Neural cell (in vitro differentiated cells): ENCODE measurements at regions not wholly inside any gene's neighbourhood (a gene's known extent, or its start where the extent isn't known, plus 50 kb on each side); places are given as distances from the start of the nearest gene placed in this dataset.

ENCODE experiments used
- EP300 ChIP-seq: fragments of 450-650 bp; conservative IDR thresholded peaks from 2 replicates; pipeline ENCODE4 v1.6.1; 2014; ENCODE audit warnings: antibody characterized with exemption, mild to moderate bottlenecking, moderate library complexity; ENCODE audit not compliant: poor library complexity, severe bottlenecking
- TF ChIP-seq, protein P1 (sequence below): IDR thresholded peaks from 2 replicates; pipeline ENCODE4 v1.6.1; 2012; ENCODE audit warnings: borderline replicate concordance
- TF ChIP-seq, protein P2 (sequence below): fragments of 450-650 bp; IDR thresholded peaks from 2 replicates; pipeline ENCODE4 v1.5.1; 2014; ENCODE audit warnings: antibody characterized with exemption, mild to moderate bottlenecking, moderate library complexity; ENCODE audit not compliant: poor library complexity, severe bottlenecking

DNA sequence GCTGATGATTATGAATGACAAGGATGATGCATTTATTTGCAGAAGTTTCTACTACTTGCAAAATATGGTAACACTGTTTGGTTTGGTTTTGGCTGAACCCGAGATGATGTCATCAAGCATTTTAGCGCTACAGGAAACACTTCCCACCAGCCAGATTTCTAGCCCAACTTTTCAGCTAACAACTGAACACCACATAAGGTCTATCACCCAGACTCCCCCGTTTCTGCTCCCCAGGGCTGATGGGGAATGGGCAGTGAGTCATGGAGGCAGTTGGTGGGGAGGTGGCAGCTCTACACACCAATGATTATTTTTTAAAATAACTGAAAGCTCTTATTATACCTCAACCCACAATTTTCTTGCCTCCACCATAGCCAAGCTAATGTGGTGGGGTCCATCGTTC lies 302.9 kb downstream of the CEMIP2 start:
- TF ChIP-seq, protein P1, sequence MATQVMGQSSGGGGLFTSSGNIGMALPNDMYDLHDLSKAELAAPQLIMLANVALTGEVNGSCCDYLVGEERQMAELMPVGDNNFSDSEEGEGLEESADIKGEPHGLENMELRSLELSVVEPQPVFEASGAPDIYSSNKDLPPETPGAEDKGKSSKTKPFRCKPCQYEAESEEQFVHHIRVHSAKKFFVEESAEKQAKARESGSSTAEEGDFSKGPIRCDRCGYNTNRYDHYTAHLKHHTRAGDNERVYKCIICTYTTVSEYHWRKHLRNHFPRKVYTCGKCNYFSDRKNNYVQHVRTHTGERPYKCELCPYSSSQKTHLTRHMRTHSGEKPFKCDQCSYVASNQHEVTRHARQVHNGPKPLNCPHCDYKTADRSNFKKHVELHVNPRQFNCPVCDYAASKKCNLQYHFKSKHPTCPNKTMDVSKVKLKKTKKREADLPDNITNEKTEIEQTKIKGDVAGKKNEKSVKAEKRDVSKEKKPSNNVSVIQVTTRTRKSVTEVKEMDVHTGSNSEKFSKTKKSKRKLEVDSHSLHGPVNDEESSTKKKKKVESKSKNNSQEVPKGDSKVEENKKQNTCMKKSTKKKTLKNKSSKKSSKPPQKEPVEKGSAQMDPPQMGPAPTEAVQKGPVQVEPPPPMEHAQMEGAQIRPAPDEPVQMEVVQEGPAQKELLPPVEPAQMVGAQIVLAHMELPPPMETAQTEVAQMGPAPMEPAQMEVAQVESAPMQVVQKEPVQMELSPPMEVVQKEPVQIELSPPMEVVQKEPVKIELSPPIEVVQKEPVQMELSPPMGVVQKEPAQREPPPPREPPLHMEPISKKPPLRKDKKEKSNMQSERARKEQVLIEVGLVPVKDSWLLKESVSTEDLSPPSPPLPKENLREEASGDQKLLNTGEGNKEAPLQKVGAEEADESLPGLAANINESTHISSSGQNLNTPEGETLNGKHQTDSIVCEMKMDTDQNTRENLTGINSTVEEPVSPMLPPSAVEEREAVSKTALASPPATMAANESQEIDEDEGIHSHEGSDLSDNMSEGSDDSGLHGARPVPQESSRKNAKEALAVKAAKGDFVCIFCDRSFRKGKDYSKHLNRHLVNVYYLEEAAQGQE = no peak
- TF ChIP-seq, protein P2, sequence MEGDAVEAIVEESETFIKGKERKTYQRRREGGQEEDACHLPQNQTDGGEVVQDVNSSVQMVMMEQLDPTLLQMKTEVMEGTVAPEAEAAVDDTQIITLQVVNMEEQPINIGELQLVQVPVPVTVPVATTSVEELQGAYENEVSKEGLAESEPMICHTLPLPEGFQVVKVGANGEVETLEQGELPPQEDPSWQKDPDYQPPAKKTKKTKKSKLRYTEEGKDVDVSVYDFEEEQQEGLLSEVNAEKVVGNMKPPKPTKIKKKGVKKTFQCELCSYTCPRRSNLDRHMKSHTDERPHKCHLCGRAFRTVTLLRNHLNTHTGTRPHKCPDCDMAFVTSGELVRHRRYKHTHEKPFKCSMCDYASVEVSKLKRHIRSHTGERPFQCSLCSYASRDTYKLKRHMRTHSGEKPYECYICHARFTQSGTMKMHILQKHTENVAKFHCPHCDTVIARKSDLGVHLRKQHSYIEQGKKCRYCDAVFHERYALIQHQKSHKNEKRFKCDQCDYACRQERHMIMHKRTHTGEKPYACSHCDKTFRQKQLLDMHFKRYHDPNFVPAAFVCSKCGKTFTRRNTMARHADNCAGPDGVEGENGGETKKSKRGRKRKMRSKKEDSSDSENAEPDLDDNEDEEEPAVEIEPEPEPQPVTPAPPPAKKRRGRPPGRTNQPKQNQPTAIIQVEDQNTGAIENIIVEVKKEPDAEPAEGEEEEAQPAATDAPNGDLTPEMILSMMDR = no peak
- TF ChIP-seq EP300 = no peak
